GM18520 (cell line): ENCODE measurements at regions not wholly inside any gene's neighbourhood (a gene's known extent, or its start where the extent isn't known, plus 50 kb on each side); places are given as distances from the start of the nearest gene placed in this dataset.
"Not testable (repeated sequence)": the region's sequence is repeated elsewhere in the genome, so short reads cannot be mapped to it uniquely, and the experiment has no call there.

Experiments used
- ATAC-seq: cut with Tn5 transposase; IDR thresholded peaks from one replicate; pipeline ENCODE4 v1.9.1; 2021; ENCODE audit not compliant: unreplicated experiment

- ATAC-seq, result no peak
These were observed 203.0 kb upstream of the TBX18 start for GRCh38 chr6:84967389-84967788.

- no peak for ATAC-seq
These were observed 188.8 kb upstream of the TBX18 start for GRCh38 chr6:84953111-84953755.

- ATAC-seq, result not testable (repeated sequence)
These were observed 180.5 kb upstream of the TBX18 start for GRCh38 chr6:84944926-84945325.

- ATAC-seq, result no peak
These were observed 179.5 kb upstream of the TBX18 start for GRCh38 chr6:84943905-84944304.

- ATAC-seq, result not testable (repeated sequence)
These were observed 177.2 kb upstream of the TBX18 start for GRCh38 chr6:84941609-84942008.

GRCh38 chr6:84929212-84929611 is 164.8 kb upstream of the TBX18 start:
- no peak for ATAC-seq

- ATAC-seq, result no peak
These were observed 163.2 kb upstream of the TBX18 start for GRCh38 chr6:84927551-84927950.

GRCh38 chr6:84926189-84927155 is 162.1 kb upstream of the TBX18 start:
- no peak for ATAC-seq

DNA sequence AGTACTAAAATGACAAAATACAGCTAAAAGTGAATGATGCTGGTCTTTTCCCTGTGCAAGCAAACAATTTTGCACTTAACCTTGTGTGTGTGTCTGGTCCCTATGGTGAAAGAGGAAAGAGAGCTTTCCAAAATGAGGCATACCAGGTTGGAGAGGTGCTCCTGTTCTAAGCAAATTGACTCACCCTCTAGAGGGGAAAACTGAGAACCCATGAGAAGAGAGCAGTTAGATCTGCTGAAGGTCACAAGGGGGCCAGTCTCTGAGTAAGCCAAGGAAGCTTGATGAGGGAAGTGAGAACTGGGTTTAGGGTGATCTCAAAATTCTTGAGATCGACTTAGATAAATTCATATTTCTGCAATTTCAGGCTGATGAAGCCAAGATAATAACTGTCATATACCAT is 157.5 kb upstream of the TBX18 start:
- no peak for ATAC-seq

- no peak for ATAC-seq
These were observed 155.6 kb upstream of the TBX18 start for GRCh38 chr6:84920021-84920420.

DNA sequence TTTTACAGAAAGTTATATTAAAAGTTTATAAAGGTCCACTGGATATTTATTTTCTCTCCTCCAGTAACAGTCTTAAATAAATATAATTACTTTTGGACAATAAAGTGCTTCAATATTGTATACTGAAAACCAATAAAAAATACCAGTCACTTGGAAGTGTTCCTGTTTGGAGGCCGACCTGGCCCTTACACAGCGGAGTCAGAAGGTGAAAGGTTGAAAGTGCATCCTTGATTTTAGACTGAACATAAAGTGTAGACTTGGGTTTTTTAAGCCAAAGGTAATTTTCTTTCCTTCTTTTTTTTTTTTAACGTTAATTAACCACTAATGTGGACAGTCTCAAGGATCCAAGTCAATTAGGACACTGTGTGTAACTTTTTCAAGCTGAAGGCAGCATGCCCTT is 152.3 kb upstream of the TBX18 start:
- ATAC-seq, result no peak

DNA sequence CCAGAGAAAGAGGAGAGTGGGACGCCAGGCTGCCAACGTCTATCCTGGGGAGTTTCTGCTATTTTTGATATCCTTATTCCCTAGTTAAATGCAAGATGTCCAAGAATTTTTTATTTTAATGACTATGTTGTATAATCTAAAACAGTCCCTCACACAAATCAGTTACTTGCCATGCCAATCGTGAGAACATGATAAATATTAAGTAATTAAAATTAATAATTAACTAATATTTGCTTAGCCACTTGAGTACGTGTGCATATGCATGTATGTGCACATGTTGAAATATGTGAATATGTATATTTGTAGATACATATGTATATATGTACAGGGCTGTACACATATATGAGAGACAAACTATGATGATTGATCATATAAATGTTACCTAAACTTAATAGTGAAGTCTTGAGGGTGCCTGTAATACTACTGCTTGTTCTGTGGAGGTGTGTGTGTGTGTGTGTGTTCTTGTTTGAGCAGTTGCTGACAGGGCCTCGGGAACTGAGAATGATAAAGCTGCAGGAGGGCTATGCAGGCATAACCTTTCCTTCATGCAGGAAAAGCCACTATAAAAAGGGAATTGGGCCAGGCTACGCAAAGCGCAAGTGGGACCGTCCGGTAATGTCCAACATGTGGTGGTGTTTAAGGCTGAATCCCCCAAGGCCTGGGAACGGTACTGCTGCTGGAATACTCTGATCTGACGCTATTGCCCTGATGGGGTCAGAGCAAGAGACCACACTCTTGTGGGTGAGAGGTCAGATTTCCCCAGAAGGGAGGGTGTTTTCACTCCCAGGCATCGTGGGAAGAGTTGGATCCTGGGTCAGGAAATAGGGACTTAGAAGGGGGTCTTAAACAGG is 148.3 kb upstream of the TBX18 start:
- ATAC-seq, result no peak

GRCh38 chr6:84910906-84911607 is 146.7 kb upstream of the TBX18 start:
- no peak for ATAC-seq

GRCh38 chr6:84908304-84908904 is 144.0 kb upstream of the TBX18 start:
- no peak for ATAC-seq

DNA sequence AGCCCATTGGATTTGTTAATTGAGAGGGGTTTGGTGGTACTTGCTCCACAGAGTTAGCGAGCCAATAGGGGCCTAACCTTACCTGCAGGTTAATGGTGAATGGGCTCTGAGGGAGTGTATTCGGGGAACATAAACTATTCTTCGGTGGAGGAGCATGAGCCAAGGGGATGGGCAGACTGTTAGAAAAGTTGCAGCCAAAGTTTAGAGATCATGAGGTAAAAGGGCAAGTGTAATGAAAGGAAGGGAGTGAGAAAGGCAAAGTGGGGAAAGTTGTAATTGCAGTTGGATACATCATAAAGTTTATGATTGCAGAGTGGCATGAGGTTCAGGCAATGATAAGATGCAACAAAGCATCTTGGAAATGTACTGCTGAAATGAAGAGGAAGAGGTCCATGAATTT is 142.1 kb upstream of the TBX18 start:
- ATAC-seq, result no peak

GRCh38 chr6:84905823-84906222 is 141.4 kb upstream of the TBX18 start:
- no peak for ATAC-seq

- no peak for ATAC-seq
These were observed 138.0 kb upstream of the TBX18 start for GRCh38 chr6:84902354-84902928.

GRCh38 chr6:84897988-84898594 is 133.7 kb upstream of the TBX18 start:
- ATAC-seq, result no peak

GRCh38 chr6:84897011-84897410 is 132.6 kb upstream of the TBX18 start:
- ATAC-seq, result no peak

DNA sequence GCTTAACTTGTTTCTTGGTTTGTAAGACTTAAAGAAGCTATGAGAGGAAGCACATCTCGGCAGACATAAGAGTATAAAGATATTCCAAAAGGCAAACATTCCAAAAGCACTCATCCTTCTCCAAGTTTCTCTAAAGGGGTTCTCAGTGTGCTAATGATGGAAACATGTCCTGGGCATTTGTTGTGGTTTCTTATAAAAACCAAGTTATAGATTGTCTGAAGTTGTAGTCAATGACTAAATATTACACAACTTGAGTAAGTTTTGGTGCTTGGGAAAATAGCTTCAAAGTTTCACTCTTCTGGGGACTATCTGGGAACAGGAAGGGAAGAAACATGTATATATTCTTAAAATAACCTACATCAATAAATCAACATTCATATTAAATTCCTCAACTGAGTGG is 128.3 kb upstream of the TBX18 start:
- ATAC-seq, result no peak
